ENCODE measurements at regions not wholly inside any gene's neighbourhood (a gene's known extent, or its start where the extent isn't known, plus 50 kb on each side); places are given as distances from the start of the nearest gene placed in this dataset.

GRCh38 chr4:189525304-189525703 is 415.4 kb upstream of the FRG1 start:
- TF ChIP-seq FOXP2 (optimal IDR thresholded peaks at IDR 0.05; ENCODE audit: borderline replicate concordance, extremely low read depth, extremely low read length, insufficient read depth), result no peak
- TF ChIP-seq POLR2AphosphoS5 (IDR thresholded peaks at IDR 0.05; ENCODE audit: low read depth, low read length), result no peak
- TF ChIP-seq REST (IDR thresholded peaks at IDR 0.05; ENCODE audit: insufficient read depth in 1 of 2, low read depth in 2 of 2, low read length in 2 of 2), result no peak
- TF ChIP-seq SIN3A (IDR thresholded peaks at IDR 0.05; ENCODE audit: borderline replicate concordance, insufficient read depth, low read length), result no peak
- no peak for TF ChIP-seq TAF1 (IDR thresholded peaks at IDR 0.05; ENCODE audit: borderline replicate concordance, insufficient read depth, low read length)

- no peak for TF ChIP-seq TAF1 (IDR thresholded peaks at IDR 0.05; ENCODE audit: borderline replicate concordance, insufficient read depth, low read length)
Measured at GRCh38 chr4:189530848-189531247, 409.8 kb upstream of the FRG1 start.

- no peak for TF ChIP-seq POLR2AphosphoS5 (IDR thresholded peaks at IDR 0.05; ENCODE audit: low read depth, low read length)
- TF ChIP-seq REST (IDR thresholded peaks at IDR 0.05; ENCODE audit: insufficient read depth in 1 of 2, low read depth in 2 of 2, low read length in 2 of 2), result no peak
- TF ChIP-seq TAF1 (IDR thresholded peaks at IDR 0.05; ENCODE audit: borderline replicate concordance, insufficient read depth, low read length), result no peak
- TF ChIP-seq SIN3A (IDR thresholded peaks at IDR 0.05; ENCODE audit: borderline replicate concordance, insufficient read depth, low read length), result no peak
Measured at GRCh38 chr4:189533603-189534002, 407.1 kb upstream of the FRG1 start.

- no peak for TF ChIP-seq SIN3A (IDR thresholded peaks at IDR 0.05; ENCODE audit: borderline replicate concordance, insufficient read depth, low read length)
- TF ChIP-seq POLR2AphosphoS5 (IDR thresholded peaks at IDR 0.05; ENCODE audit: low read depth, low read length), result no peak
- no peak for TF ChIP-seq TAF1 (IDR thresholded peaks at IDR 0.05; ENCODE audit: borderline replicate concordance, insufficient read depth, low read length)
- TF ChIP-seq REST (IDR thresholded peaks at IDR 0.05; ENCODE audit: insufficient read depth in 1 of 2, low read depth in 2 of 2, low read length in 2 of 2), result no peak
- TF ChIP-seq FOXP2 (optimal IDR thresholded peaks at IDR 0.05; ENCODE audit: borderline replicate concordance, extremely low read depth, extremely low read length, insufficient read depth), result no peak
Measured at GRCh38 chr4:189547559-189547958, 393.1 kb upstream of the FRG1 start.

- no peak for TF ChIP-seq TAF1 (IDR thresholded peaks at IDR 0.05; ENCODE audit: borderline replicate concordance, insufficient read depth, low read length)
- TF ChIP-seq REST (IDR thresholded peaks at IDR 0.05; ENCODE audit: insufficient read depth in 1 of 2, low read depth in 2 of 2, low read length in 2 of 2), result no peak
- TF ChIP-seq POLR2AphosphoS5 (IDR thresholded peaks at IDR 0.05; ENCODE audit: low read depth, low read length), result no peak
- no peak for TF ChIP-seq FOXP2 (optimal IDR thresholded peaks at IDR 0.05; ENCODE audit: borderline replicate concordance, extremely low read depth, extremely low read length, insufficient read depth)
- no peak for TF ChIP-seq SIN3A (IDR thresholded peaks at IDR 0.05; ENCODE audit: borderline replicate concordance, insufficient read depth, low read length)
Measured at GRCh38 chr4:189548484-189549125, 392.1 kb upstream of the FRG1 start.
